HUES6 (cell line): ENCODE measurements at regions not wholly inside any gene's neighbourhood (a gene's known extent, or its start where the extent isn't known, plus 50 kb on each side); places are given as distances from the start of the nearest gene placed in this dataset.

Source experiments
- H3K27ac ChIP-seq: 2 replicates; pipeline ENCODE4 v1.7.0; 2013; ENCODE audit warnings: low read depth, mild to moderate bottlenecking, low read length, inconsistent platforms
- H3K27me3 ChIP-seq: 2 replicates; pipeline ENCODE4 v1.6.1; 2013; ENCODE audit warnings: low read length; ENCODE audit not compliant: control insufficient read depth, insufficient read depth
- H3K36me3 ChIP-seq: 2 replicates; pipeline ENCODE4 v1.6.1; 2013; ENCODE audit warnings: low read length; ENCODE audit not compliant: control insufficient read depth, insufficient read depth
- H3K4me1 ChIP-seq: 2 replicates; pipeline ENCODE4 v1.6.1; 2013; ENCODE audit warnings: low read length; ENCODE audit not compliant: control insufficient read depth, insufficient read depth
- H3K4me3 ChIP-seq: 2 replicates; pipeline ENCODE4 v1.5.1; 2013; ENCODE audit warnings: low read depth, low read length
- H3K9ac ChIP-seq: one replicate; pipeline ENCODE4 v1.6.1; 2013; ENCODE audit warnings: mild to moderate bottlenecking, low read length
- H3K9me3 ChIP-seq: 2 replicates; pipeline ENCODE4 v1.6.1; 2013; ENCODE audit warnings: low read depth, low read length; ENCODE audit not compliant: control insufficient read depth, insufficient read depth

- Histone ChIP-seq H3K4me3 (no peak overlapping the region), H3K4me1 (no peaks in the 10 kb centered on the region), H3K9me3 (no peaks in the 10 kb centered on the region), H3K36me3 (no peaks in the 10 kb centered on the region), H3K27ac (no peak overlapping the region), H3K27me3 (no peaks in the 10 kb centered on the region), H3K9ac (no peak overlapping the region)
Measured at GRCh38 chr13:72586518-72586917, 140.9 kb downstream of the MZT1 start.

DNA sequence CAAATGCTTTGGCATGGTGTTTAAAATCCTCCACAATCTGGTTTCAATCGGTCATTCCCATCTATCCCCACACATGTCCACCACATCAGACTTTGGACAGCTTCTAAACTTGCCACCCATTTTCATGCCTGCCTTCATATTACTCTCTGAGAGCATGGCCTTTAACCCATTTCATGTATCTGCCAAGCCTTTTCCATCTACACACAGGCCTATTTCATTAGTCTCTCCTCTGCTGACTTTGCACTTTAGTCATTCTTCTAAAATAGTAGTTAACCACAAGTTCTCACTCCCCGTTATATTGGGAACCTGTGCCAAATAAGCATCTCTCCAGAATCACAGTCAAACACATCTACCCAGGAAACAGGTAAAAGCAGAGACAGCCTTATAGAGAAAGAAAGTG is 142.2 kb downstream of the MZT1 start:
- Histone ChIP-seq H3K27ac (no peak overlapping the region), H3K27me3 (no peaks in the 10 kb centered on the region), H3K36me3 (no peaks in the 10 kb centered on the region), H3K9me3 (no peaks in the 10 kb centered on the region), H3K9ac (no peak overlapping the region), H3K4me3 (no peak overlapping the region), H3K4me1 (no peaks in the 10 kb centered on the region)

- Histone ChIP-seq H3K9ac (no peak overlapping the region), H3K27me3 (no peaks in the 10 kb centered on the region), H3K27ac (no peak overlapping the region), H3K4me1 (peaks cover 8% of the 10 kb centered on the region), H3K36me3 (no peaks in the 10 kb centered on the region), H3K4me3 (no peak overlapping the region), H3K9me3 (no peaks in the 10 kb centered on the region)
Measured at GRCh38 chr13:72571191-72571590, 156.2 kb downstream of the MZT1 start.

DNA sequence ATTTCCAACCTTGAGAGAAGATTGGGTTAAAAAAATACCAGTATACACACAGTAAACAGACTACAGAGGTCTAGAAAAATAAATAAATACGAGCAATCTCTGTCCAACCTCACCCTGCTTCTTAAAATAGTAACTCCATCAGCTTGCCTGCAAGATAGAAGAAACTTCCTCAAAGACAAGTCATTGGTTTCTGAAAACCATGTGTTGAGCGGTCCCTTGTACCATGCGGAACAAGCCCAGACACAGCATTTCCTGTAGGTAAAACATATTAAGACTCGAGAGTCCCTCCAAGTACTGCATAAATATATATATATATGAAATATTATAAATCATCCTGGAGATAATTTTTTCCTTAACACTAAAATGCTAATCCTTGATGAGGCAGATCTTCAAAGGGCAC is 157.4 kb downstream of the MZT1 start:
- Histone ChIP-seq H3K9ac (no peak overlapping the region), H3K36me3 (no peaks in the 10 kb centered on the region), H3K27me3 (no peaks in the 10 kb centered on the region), H3K4me1 (peaks cover 8% of the 10 kb centered on the region), H3K27ac (no peak overlapping the region), H3K9me3 (no peaks in the 10 kb centered on the region), H3K4me3 (no peak overlapping the region)

GRCh38 chr13:72567566-72567965 is 159.9 kb downstream of the MZT1 start:
- no peaks in the 10 kb centered on the region for H3K9me3 ChIP-seq
- no peak overlapping the region for H3K27ac ChIP-seq
- no peaks in the 10 kb centered on the region for H3K27me3 ChIP-seq
- peaks cover 8% of the 10 kb centered on the region for H3K4me1 ChIP-seq
- no peak overlapping the region for H3K9ac ChIP-seq
- H3K4me3 ChIP-seq = no peak overlapping the region
- H3K36me3 ChIP-seq = no peaks in the 10 kb centered on the region

DNA sequence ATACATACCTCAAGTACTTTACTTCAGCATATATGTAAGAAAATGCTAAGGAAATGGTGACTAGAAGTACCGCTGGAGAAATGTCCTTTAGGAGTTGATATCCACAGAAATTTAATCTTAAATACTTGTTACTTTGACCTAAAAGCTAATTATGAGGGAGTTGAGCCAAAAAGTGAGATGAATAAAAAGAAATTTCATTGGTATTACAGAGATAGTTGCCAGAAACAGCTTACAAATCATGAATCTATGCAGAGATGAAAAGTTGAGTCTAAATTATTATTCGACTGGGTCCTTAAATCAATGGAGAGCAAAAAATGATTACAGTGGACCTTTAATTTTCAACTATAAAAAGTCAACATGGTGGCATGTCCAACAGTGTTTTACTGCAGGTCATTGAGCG is 160.9 kb downstream of the MZT1 start:
- Histone ChIP-seq H3K27ac (no peak overlapping the region), H3K27me3 (no peaks in the 10 kb centered on the region), H3K36me3 (no peaks in the 10 kb centered on the region), H3K4me3 (no peak overlapping the region), H3K9ac (no peak overlapping the region), H3K4me1 (peaks cover 8% of the 10 kb centered on the region), H3K9me3 (no peaks in the 10 kb centered on the region)

DNA sequence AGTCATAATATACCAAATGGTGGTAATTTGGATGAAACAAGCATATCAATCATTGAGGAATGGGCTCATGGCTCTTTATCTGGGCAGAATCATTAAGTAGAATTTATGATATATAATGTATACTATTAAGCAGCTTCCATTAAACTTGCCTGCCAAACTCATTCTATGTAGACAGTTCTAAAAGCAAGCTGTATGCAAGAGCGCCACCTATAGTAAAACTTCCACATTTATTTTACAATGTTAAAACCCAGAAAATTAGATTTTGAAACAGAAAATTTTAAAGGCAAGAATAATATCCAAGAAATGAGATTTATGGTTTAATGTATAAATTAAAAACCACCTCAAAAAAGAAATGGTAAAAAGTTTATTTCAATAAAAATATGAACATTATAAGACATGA is 161.5 kb downstream of the MZT1 start:
- Histone ChIP-seq H3K9ac (no peak overlapping the region), H3K27me3 (no peaks in the 10 kb centered on the region), H3K4me3 (no peak overlapping the region), H3K4me1 (peaks cover 8% of the 10 kb centered on the region), H3K36me3 (no peaks in the 10 kb centered on the region), H3K27ac (no peak overlapping the region), H3K9me3 (no peaks in the 10 kb centered on the region)

GRCh38 chr13:72562686-72563085 is 164.7 kb downstream of the MZT1 start:
- Histone ChIP-seq H3K4me1 (peaks cover 6% of the 10 kb centered on the region), H3K9me3 (no peaks in the 10 kb centered on the region), H3K4me3 (no peak overlapping the region), H3K27me3 (no peaks in the 10 kb centered on the region), H3K36me3 (no peaks in the 10 kb centered on the region), H3K27ac (no peak overlapping the region), H3K9ac (no peak overlapping the region)

DNA sequence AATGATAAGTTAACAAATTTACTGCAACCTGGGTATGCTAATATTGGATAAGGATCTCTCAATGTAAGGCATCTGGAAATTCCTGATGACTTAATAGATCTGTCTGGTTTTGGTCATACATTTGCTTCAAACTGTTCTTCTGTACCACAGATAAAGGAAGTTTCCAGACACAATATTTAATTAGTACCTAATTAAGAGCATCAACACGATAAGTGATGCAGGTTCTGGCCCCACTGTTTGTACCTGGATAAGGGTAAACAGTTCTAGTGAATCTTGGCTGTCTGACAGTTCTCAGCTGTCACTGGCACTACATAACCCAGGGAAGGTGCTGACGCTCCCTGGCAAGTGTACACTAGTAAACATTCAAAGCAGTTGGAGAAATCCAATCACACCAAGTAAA is 165.6 kb downstream of the MZT1 start:
- Histone ChIP-seq H3K9me3 (no peaks in the 10 kb centered on the region), H3K4me1 (no peaks in the 10 kb centered on the region), H3K27ac (no peak overlapping the region), H3K4me3 (no peak overlapping the region), H3K36me3 (no peaks in the 10 kb centered on the region), H3K27me3 (no peaks in the 10 kb centered on the region), H3K9ac (no peak overlapping the region)

GRCh38 chr13:72559716-72560115 is 167.7 kb downstream of the MZT1 start:
- no peaks in the 10 kb centered on the region for H3K27me3 ChIP-seq
- H3K27ac ChIP-seq = no peak overlapping the region
- no peaks in the 10 kb centered on the region for H3K4me1 ChIP-seq
- H3K9ac ChIP-seq = no peak overlapping the region
- H3K9me3 ChIP-seq = no peaks in the 10 kb centered on the region
- H3K4me3 ChIP-seq = no peak overlapping the region
- H3K36me3 ChIP-seq = no peaks in the 10 kb centered on the region

- H3K9ac ChIP-seq = no peak overlapping the region
- no peaks in the 10 kb centered on the region for H3K9me3 ChIP-seq
- no peaks in the 10 kb centered on the region for H3K27me3 ChIP-seq
- no peaks in the 10 kb centered on the region for H3K36me3 ChIP-seq
- H3K27ac ChIP-seq = no peak overlapping the region
- H3K4me3 ChIP-seq = no peak overlapping the region
- H3K4me1 ChIP-seq = no peaks in the 10 kb centered on the region
Measured at GRCh38 chr13:72556945-72557344, 170.5 kb downstream of the MZT1 start.

GRCh38 chr13:72555601-72556000 is 171.8 kb downstream of the MZT1 start:
- H3K27ac ChIP-seq = no peak overlapping the region

More at GRCh38 chr13:72555601-72556000, 171.8 kb downstream of the MZT1 start:
- Histone ChIP-seq H3K9me3 (no peaks in the 10 kb centered on the region), H3K9ac (no peak overlapping the region), H3K4me1 (no peaks in the 10 kb centered on the region), H3K36me3 (no peaks in the 10 kb centered on the region), H3K4me3 (no peak overlapping the region), H3K27me3 (no peaks in the 10 kb centered on the region)
